ENCODE measurements at regions not wholly inside any gene's neighbourhood (a gene's known extent, or its start where the extent isn't known, plus 50 kb on each side); places are given as distances from the start of the nearest gene placed in this dataset.

GRCh38 chr5:100232736-100233135 lies 302.4 kb upstream of the FAM174A start:
- no peak for TF ChIP-seq SUZ12 (IDR thresholded peaks at IDR 0.05; ENCODE audit: extremely low read depth, insufficient read depth, insufficient read length)
- TF ChIP-seq ZNF274 (IDR thresholded peaks at IDR 0.05; ENCODE audit: low read depth, low read length): no peak
- H3K9me3 ChIP-seq (ENCODE audit: insufficient read depth, low read length): no peaks in the 10 kb centered on the region
- H3K4me3 ChIP-seq (ENCODE audit: insufficient read length, low read depth): no peak overlapping the region
- DNase-seq (ENCODE audit: low read depth, low spot score): no peak
- H3K27me3 ChIP-seq (ENCODE audit: insufficient read depth, insufficient read length): no peaks in the 10 kb centered on the region
- no peaks in the 10 kb centered on the region for H3K4me1 ChIP-seq (ENCODE audit: insufficient read depth, insufficient read length)
- H3K36me3 ChIP-seq (ENCODE audit: insufficient read depth, insufficient read length, low read length): no peaks in the 10 kb centered on the region
- H3K9ac ChIP-seq (ENCODE audit: insufficient read length, low read depth): no peak overlapping the region

- no peaks in the 10 kb centered on the region for H3K4me1 ChIP-seq (ENCODE audit: insufficient read depth, insufficient read length)
- no peaks in the 10 kb centered on the region for H3K27me3 ChIP-seq (ENCODE audit: insufficient read depth, insufficient read length)
- no peak overlapping the region for H3K4me3 ChIP-seq (ENCODE audit: insufficient read length, low read depth)
- TF ChIP-seq YY1 (IDR thresholded peaks at IDR 0.05; ENCODE audit: insufficient read depth, insufficient read length) (no peak), SUZ12 (IDR thresholded peaks at IDR 0.05; ENCODE audit: extremely low read depth, insufficient read depth, insufficient read length) (no peak), ZNF274 (IDR thresholded peaks at IDR 0.05; ENCODE audit: low read depth, low read length) (no peak)
- H3K36me3 ChIP-seq (ENCODE audit: insufficient read depth, insufficient read length, low read length): no peaks in the 10 kb centered on the region
- no peak overlapping the region for H3K9ac ChIP-seq (ENCODE audit: insufficient read length, low read depth)
- no peak for DNase-seq (ENCODE audit: low read depth, low spot score)
- no peaks in the 10 kb centered on the region for H3K9me3 ChIP-seq (ENCODE audit: insufficient read depth, low read length)
These were observed 346.4 kb upstream of the FAM174A start for GRCh38 chr5:100188778-100189177.

- Histone ChIP-seq H3K9ac (ENCODE audit: insufficient read length, low read depth) (no peak overlapping the region), H3K9me3 (ENCODE audit: insufficient read depth, low read length) (no peaks in the 10 kb centered on the region), H3K4me1 (ENCODE audit: insufficient read depth, insufficient read length) (no peaks in the 10 kb centered on the region), H3K27me3 (ENCODE audit: insufficient read depth, insufficient read length) (no peaks in the 10 kb centered on the region), H3K4me3 (ENCODE audit: insufficient read length, low read depth) (no peak overlapping the region), H3K36me3 (ENCODE audit: insufficient read depth, insufficient read length, low read length) (no peaks in the 10 kb centered on the region)
- TF ChIP-seq YY1 (IDR thresholded peaks at IDR 0.05; ENCODE audit: insufficient read depth, insufficient read length) (no peak), ZNF274 (IDR thresholded peaks at IDR 0.05; ENCODE audit: low read depth, low read length) (no peak), SUZ12 (IDR thresholded peaks at IDR 0.05; ENCODE audit: extremely low read depth, insufficient read depth, insufficient read length) (no peak)
- no peak for DNase-seq (ENCODE audit: low read depth, low spot score)
These were observed 346.8 kb upstream of the FAM174A start for GRCh38 chr5:100188339-100188738.

GRCh38 chr5:100186181-100186580 lies 349.0 kb upstream of the FAM174A start:
- Histone ChIP-seq H3K27me3 (ENCODE audit: insufficient read depth, insufficient read length) (no peaks in the 10 kb centered on the region), H3K36me3 (ENCODE audit: insufficient read depth, insufficient read length, low read length) (no peaks in the 10 kb centered on the region), H3K9me3 (ENCODE audit: insufficient read depth, low read length) (no peaks in the 10 kb centered on the region), H3K9ac (ENCODE audit: insufficient read length, low read depth) (no peak overlapping the region), H3K4me1 (ENCODE audit: insufficient read depth, insufficient read length) (no peaks in the 10 kb centered on the region), H3K4me3 (ENCODE audit: insufficient read length, low read depth) (no peak overlapping the region)
- TF ChIP-seq YY1 (IDR thresholded peaks at IDR 0.05; ENCODE audit: insufficient read depth, insufficient read length) (no peak), ZNF274 (IDR thresholded peaks at IDR 0.05; ENCODE audit: low read depth, low read length) (no peak), SUZ12 (IDR thresholded peaks at IDR 0.05; ENCODE audit: extremely low read depth, insufficient read depth, insufficient read length) (no peak)
- DNase-seq (ENCODE audit: low read depth, low spot score): no peak

GRCh38 chr5:100182402-100182801 lies 352.8 kb upstream of the FAM174A start:
- TF ChIP-seq ZNF274 (IDR thresholded peaks at IDR 0.05; ENCODE audit: low read depth, low read length): no peak
- no peak for TF ChIP-seq YY1 (IDR thresholded peaks at IDR 0.05; ENCODE audit: insufficient read depth, insufficient read length)
- TF ChIP-seq SUZ12 (IDR thresholded peaks at IDR 0.05; ENCODE audit: extremely low read depth, insufficient read depth, insufficient read length): no peak
- no peak for DNase-seq (ENCODE audit: low read depth, low spot score)
- no peak overlapping the region for H3K9ac ChIP-seq (ENCODE audit: insufficient read length, low read depth)

GRCh38 chr5:100175346-100175745 lies 359.8 kb upstream of the FAM174A start:
- no peaks in the 10 kb centered on the region for H3K9me3 ChIP-seq (ENCODE audit: insufficient read depth, low read length)
- TF ChIP-seq SUZ12 (IDR thresholded peaks at IDR 0.05; ENCODE audit: extremely low read depth, insufficient read depth, insufficient read length) (no peak), YY1 (IDR thresholded peaks at IDR 0.05; ENCODE audit: insufficient read depth, insufficient read length) (no peak), ZNF274 (IDR thresholded peaks at IDR 0.05; ENCODE audit: low read depth, low read length) (no peak)
- DNase-seq (ENCODE audit: low read depth, low spot score): no peak

More at GRCh38 chr5:100182402-100182801, 352.8 kb upstream of the FAM174A start:
- H3K4me3 ChIP-seq (ENCODE audit: insufficient read length, low read depth): no peak overlapping the region
- H3K36me3 ChIP-seq (ENCODE audit: insufficient read depth, insufficient read length, low read length): no peaks in the 10 kb centered on the region
- no peaks in the 10 kb centered on the region for H3K9me3 ChIP-seq (ENCODE audit: insufficient read depth, low read length)
- H3K27me3 ChIP-seq (ENCODE audit: insufficient read depth, insufficient read length): no peaks in the 10 kb centered on the region
- H3K4me1 ChIP-seq (ENCODE audit: insufficient read depth, insufficient read length): no peaks in the 10 kb centered on the region

GRCh38 chr5:100165309-100165708 lies 369.9 kb upstream of the FAM174A start:
- Histone ChIP-seq H3K9ac (ENCODE audit: insufficient read length, low read depth) (no peak overlapping the region), H3K27me3 (ENCODE audit: insufficient read depth, insufficient read length) (no peaks in the 10 kb centered on the region), H3K4me1 (ENCODE audit: insufficient read depth, insufficient read length) (no peaks in the 10 kb centered on the region), H3K36me3 (ENCODE audit: insufficient read depth, insufficient read length, low read length) (no peaks in the 10 kb centered on the region), H3K9me3 (ENCODE audit: insufficient read depth, low read length) (0 out of 2 replicates have a peak, but pooled peaks cover 5% of the 10 kb centered on the region), H3K4me3 (ENCODE audit: insufficient read length, low read depth) (no peak overlapping the region)
- DNase-seq (ENCODE audit: low read depth, low spot score): no peak
- TF ChIP-seq ZNF274 (IDR thresholded peaks at IDR 0.05; ENCODE audit: low read depth, low read length) (no peak), SUZ12 (IDR thresholded peaks at IDR 0.05; ENCODE audit: extremely low read depth, insufficient read depth, insufficient read length) (no peak), YY1 (IDR thresholded peaks at IDR 0.05; ENCODE audit: insufficient read depth, insufficient read length) (no peak)

More at GRCh38 chr5:100175346-100175745, 359.8 kb upstream of the FAM174A start:
- H3K4me3 ChIP-seq (ENCODE audit: insufficient read length, low read depth): no peak overlapping the region
- no peaks in the 10 kb centered on the region for H3K27me3 ChIP-seq (ENCODE audit: insufficient read depth, insufficient read length)
- H3K9ac ChIP-seq (ENCODE audit: insufficient read length, low read depth): no peak overlapping the region
- no peaks in the 10 kb centered on the region for H3K4me1 ChIP-seq (ENCODE audit: insufficient read depth, insufficient read length)
- no peaks in the 10 kb centered on the region for H3K36me3 ChIP-seq (ENCODE audit: insufficient read depth, insufficient read length, low read length)
